WTC11 (cell line): ENCODE measurements at regions not wholly inside any gene's neighbourhood (a gene's known extent, or its start where the extent isn't known, plus 50 kb on each side); places are given as distances from the start of the nearest gene placed in this dataset.

ENCODE experiments used
- ATAC-seq: fragments of 200-7000 bp; cut with Tn5 transposase; 2 replicates; pipeline ENCODE4 v1.10.0; 2021; ENCODE audit warnings: mild to moderate bottlenecking, moderate library complexity
- CTCF ChIA-PET: fragments of 300-600 bp; sonication (Branson Sonifier 250); formaldehyde crosslinking; loops from one replicate; lab custom pipeline; 2021; ENCODE audit warnings: antibody characterized with exemption; lab: Charles Lee
- POLR2A ChIA-PET: fragments of 350-600 bp; sonication (Branson Sonifier 250); formaldehyde crosslinking; loops from one replicate; lab custom pipeline; 2021; ENCODE audit warnings: antibody characterized with exemption; lab: Charles Lee
- DNase-seq: peaks from one replicate; pipeline ENCODE4 v3.0.0; 2021; ENCODE audit warnings: low spot score
- H3K27ac Mint-ChIP-seq: 2 replicates; pipeline ENCODE4 v1.8.0; 2021; ENCODE audit warnings: mixed read lengths
- H3K27me3 Mint-ChIP-seq: 2 replicates; pipeline ENCODE4 v1.8.0; 2021; ENCODE audit warnings: low read depth, mild to moderate bottlenecking, moderate library complexity, mixed read lengths
- H3K36me3 Mint-ChIP-seq: 2 replicates; pipeline ENCODE4 v1.8.0; 2021; ENCODE audit warnings: mixed read lengths
- H3K4me1 Mint-ChIP-seq: 2 replicates; pipeline ENCODE4 v1.8.0; 2022; ENCODE audit warnings: mixed read lengths
- H3K4me3 Mint-ChIP-seq: 2 replicates; pipeline ENCODE4 v1.8.0; 2021; ENCODE audit warnings: mild to moderate bottlenecking, moderate library complexity, mixed read lengths
- H3K9me3 Mint-ChIP-seq: 2 replicates; pipeline ENCODE4 v1.8.0; 2021; ENCODE audit warnings: mixed read lengths
- AR ChIP-seq: fragments of 250-450 bp; sonication (Bioruptor Pico); IDR thresholded peaks from 2 replicates; pipeline ENCODE4 v1.9.0; 2021; ENCODE audit warnings: mild to moderate bottlenecking
- CREM ChIP-seq: sonication (generic); formaldehyde crosslinking; IDR thresholded peaks from 2 replicates; pipeline ENCODE4 v1.8.1; 2022; ENCODE audit warnings: mild to moderate bottlenecking, missing genetic modification reagents, moderate library complexity
- E2F1 ChIP-seq: sonication (generic); formaldehyde crosslinking; IDR thresholded peaks from 2 replicates; pipeline ENCODE4 v1.8.0; 2022; ENCODE audit warnings: mild to moderate bottlenecking, missing genetic modification reagents
- ELF4 ChIP-seq: sonication (generic); formaldehyde crosslinking; IDR thresholded peaks from 2 replicates; pipeline ENCODE4 v1.8.1; 2022; ENCODE audit warnings: low read depth, mild to moderate bottlenecking, moderate library complexity, missing genetic modification reagents
- FOXJ3 ChIP-seq: sonication (generic); formaldehyde crosslinking; IDR thresholded peaks from 2 replicates; pipeline ENCODE4 v1.9.0; 2021; ENCODE audit warnings: missing genetic modification reagents, mild to moderate bottlenecking, borderline replicate concordance
- FOXP1 ChIP-seq: sonication (generic); formaldehyde crosslinking; IDR thresholded peaks from 2 replicates; pipeline ENCODE4 v1.8.0; 2022; ENCODE audit warnings: missing genetic modification reagents, mild to moderate bottlenecking, moderate library complexity, borderline replicate concordance
- JUN ChIP-seq: sonication (generic); formaldehyde crosslinking; IDR thresholded peaks from 2 replicates; pipeline ENCODE4 v1.8.0; 2023; ENCODE audit warnings: mild to moderate bottlenecking, missing genetic modification reagents
- KAT7 ChIP-seq: sonication (generic); formaldehyde crosslinking; IDR thresholded peaks from 2 replicates; pipeline ENCODE4 v1.8.1; 2023; ENCODE audit warnings: missing genetic modification reagents, mild to moderate bottlenecking, borderline replicate concordance
- MAX ChIP-seq: sonication (generic); formaldehyde crosslinking; IDR thresholded peaks from 2 replicates; pipeline ENCODE4 v1.8.0; 2022; ENCODE audit warnings: mild to moderate bottlenecking, missing genetic modification reagents
- MLX ChIP-seq: sonication (generic); formaldehyde crosslinking; IDR thresholded peaks from 2 replicates; pipeline ENCODE4 v1.8.1; 2023; ENCODE audit warnings: mild to moderate bottlenecking, missing genetic modification reagents, moderate library complexity
- NFATC4 ChIP-seq: fragments of 250-450 bp; sonication (Bioruptor Pico); IDR thresholded peaks from 2 replicates; pipeline ENCODE4 v1.9.0; 2021; ENCODE audit warnings: mild to moderate bottlenecking
- NFE2L1 ChIP-seq: sonication (generic); formaldehyde crosslinking; IDR thresholded peaks from 2 replicates; pipeline ENCODE4 v1.8.1; 2023; ENCODE audit warnings: missing genetic modification reagents
- NR1H2 ChIP-seq: sonication (generic); formaldehyde crosslinking; IDR thresholded peaks from 2 replicates; pipeline ENCODE4 v1.9.0; 2021; ENCODE audit warnings: mild to moderate bottlenecking, moderate library complexity, missing genetic modification reagents
- PRDM15 ChIP-seq: sonication (generic); formaldehyde crosslinking; IDR thresholded peaks from 2 replicates; pipeline ENCODE4 v1.8.0; 2022; ENCODE audit warnings: missing genetic modification reagents
- PRRX2 ChIP-seq: fragments of 250-450 bp; sonication (Bioruptor Pico); IDR thresholded peaks from 2 replicates; pipeline ENCODE4 v1.8.0; 2021; ENCODE audit warnings: mild to moderate bottlenecking
- RELA ChIP-seq: sonication (generic); formaldehyde crosslinking; IDR thresholded peaks from 2 replicates; pipeline ENCODE4 v1.8.1; 2022; ENCODE audit warnings: missing genetic modification reagents, mild to moderate bottlenecking, borderline replicate concordance
- SMAD4 ChIP-seq: sonication (generic); formaldehyde crosslinking; IDR thresholded peaks from 2 replicates; pipeline ENCODE4 v1.8.0; 2022; ENCODE audit warnings: mild to moderate bottlenecking, missing genetic modification reagents
- TEAD1 ChIP-seq: sonication (generic); formaldehyde crosslinking; IDR thresholded peaks from 2 replicates; pipeline ENCODE4 v1.8.0; 2022; ENCODE audit warnings: mild to moderate bottlenecking, missing genetic modification reagents
- ZNF121 ChIP-seq: sonication (generic); formaldehyde crosslinking; IDR thresholded peaks from 2 replicates; pipeline ENCODE4 v1.8.0; 2023; ENCODE audit warnings: missing genetic modification reagents
- ZNF317 ChIP-seq: sonication (generic); formaldehyde crosslinking; IDR thresholded peaks from 2 replicates; pipeline ENCODE4 v1.8.1; 2023; ENCODE audit warnings: low read depth, mild to moderate bottlenecking, moderate library complexity, missing genetic modification reagents, borderline replicate concordance
- ZNF671 ChIP-seq: fragments of 250-450 bp; sonication (Bioruptor Pico); IDR thresholded peaks from 2 replicates; pipeline ENCODE4 v1.8.0; 2021; ENCODE audit warnings: mild to moderate bottlenecking

GRCh38 chr2:239890206-239890746 lies 134.9 kb downstream of the NDUFA10 start:
- no peak overlapping the region for H3K27ac Mint-ChIP-seq
- H3K4me3 Mint-ChIP-seq, result no peak overlapping the region

GRCh38 chr2:239889641-239890121 lies 135.5 kb downstream of the NDUFA10 start:
- Mint-ChIP-seq H3K9me3 (peaks cover 40% of the 10 kb centered on the region), H3K4me1 (peaks cover 4% of the 10 kb centered on the region; the same call in 1 of the 2 replicates), H3K4me3 (no peak overlapping the region), H3K27ac (no peak overlapping the region), H3K27me3 (peaks cover 6% of the 10 kb centered on the region), H3K36me3 (peaks cover 11% of the 10 kb centered on the region)
- CTCF ChIA-PET, result interaction anchor here (1.0 to 1.8 kb wide), 2 partner anchors 45 to 66 kb away, joined by 5 to 6 read pairs; no protein-coding TSS in a partner anchor
- POLR2A ChIA-PET, result no interaction called here
- no peak; the same call in 1 of the 2 replicates for ATAC-seq
- DNase-seq, result no peak
- TF ChIP-seq SMAD4 (CRISPR knock-in tag) (no peak), RELA (CRISPR knock-in tag) (no peak), FOXJ3 (no peak), ZNF317 (CRISPR knock-in tag) (no peak), ZNF671 (CRISPR knock-in tag) (no peak), KAT7 (CRISPR knock-in tag) (no peak), NR1H2 (CRISPR knock-in tag) (no peak), AR (no peak), PRRX2 (CRISPR knock-in tag) (no peak), NFE2L1 (CRISPR knock-in tag) (no peak), NFATC4 (CRISPR knock-in tag) (no peak), ZNF121 (CRISPR knock-in tag) (no peak), CREM (no peak), JUN (CRISPR knock-in tag) (no peak), MAX (CRISPR knock-in tag) (no peak)

More at GRCh38 chr2:239890206-239890746, 134.9 kb downstream of the NDUFA10 start:
- peaks cover 35% of the 10 kb centered on the region for H3K9me3 Mint-ChIP-seq
- H3K27me3 Mint-ChIP-seq, result peaks cover 6% of the 10 kb centered on the region
- DNase-seq (no peak), ATAC-seq (no peak)
- peaks cover 4% of the 10 kb centered on the region; the same call in 1 of the 2 replicates for H3K4me1 Mint-ChIP-seq
- no peak for TF ChIP-seq PRRX2 (CRISPR knock-in tag)
- TF ChIP-seq ELF4 (CRISPR knock-in tag), result no peak
- no peak for TF ChIP-seq MLX
- TF ChIP-seq TEAD1, result no peak
- no peak for TF ChIP-seq ZNF121 (CRISPR knock-in tag)
- TF ChIP-seq NFATC4 (CRISPR knock-in tag), result no peak
- no peak for TF ChIP-seq PRDM15
- no peak for TF ChIP-seq E2F1 (CRISPR knock-in tag)
- no peak for TF ChIP-seq FOXP1
- ChIA-PET CTCF (interaction anchor here (1.0 to 1.8 kb wide), 2 partner anchors 44 to 66 kb away, joined by 5 to 6 read pairs; no protein-coding TSS in a partner anchor), POLR2A (no interaction called here)
- H3K36me3 Mint-ChIP-seq, result peaks cover 5% of the 10 kb centered on the region
